ENCODE measurements at regions not wholly inside any gene's neighbourhood (a gene's known extent, or its start where the extent isn't known, plus 50 kb on each side); places are given as distances from the start of the nearest gene placed in this dataset.

DNA sequence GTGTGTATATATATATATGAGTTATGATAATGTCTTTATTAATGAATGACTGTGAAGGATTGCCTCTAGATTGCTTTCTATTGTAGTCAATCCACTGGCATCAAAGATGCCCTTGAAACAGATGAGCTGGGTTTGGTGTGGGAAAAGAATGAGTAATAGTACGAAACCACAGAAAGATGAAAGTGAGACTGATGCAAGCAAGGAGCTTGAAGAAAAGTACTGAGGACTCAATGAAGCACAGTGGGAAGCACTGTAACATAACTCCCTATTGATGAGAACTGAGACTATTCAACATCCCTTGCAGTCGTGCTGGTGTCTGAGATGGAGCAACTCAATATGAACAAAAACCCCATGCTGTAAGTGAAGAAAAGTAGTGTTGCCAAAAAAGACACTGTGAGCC lies 1794.2 kb downstream of the SLITRK5 start:
- TF ChIP-seq, protein P1, sequence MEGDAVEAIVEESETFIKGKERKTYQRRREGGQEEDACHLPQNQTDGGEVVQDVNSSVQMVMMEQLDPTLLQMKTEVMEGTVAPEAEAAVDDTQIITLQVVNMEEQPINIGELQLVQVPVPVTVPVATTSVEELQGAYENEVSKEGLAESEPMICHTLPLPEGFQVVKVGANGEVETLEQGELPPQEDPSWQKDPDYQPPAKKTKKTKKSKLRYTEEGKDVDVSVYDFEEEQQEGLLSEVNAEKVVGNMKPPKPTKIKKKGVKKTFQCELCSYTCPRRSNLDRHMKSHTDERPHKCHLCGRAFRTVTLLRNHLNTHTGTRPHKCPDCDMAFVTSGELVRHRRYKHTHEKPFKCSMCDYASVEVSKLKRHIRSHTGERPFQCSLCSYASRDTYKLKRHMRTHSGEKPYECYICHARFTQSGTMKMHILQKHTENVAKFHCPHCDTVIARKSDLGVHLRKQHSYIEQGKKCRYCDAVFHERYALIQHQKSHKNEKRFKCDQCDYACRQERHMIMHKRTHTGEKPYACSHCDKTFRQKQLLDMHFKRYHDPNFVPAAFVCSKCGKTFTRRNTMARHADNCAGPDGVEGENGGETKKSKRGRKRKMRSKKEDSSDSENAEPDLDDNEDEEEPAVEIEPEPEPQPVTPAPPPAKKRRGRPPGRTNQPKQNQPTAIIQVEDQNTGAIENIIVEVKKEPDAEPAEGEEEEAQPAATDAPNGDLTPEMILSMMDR (conservative IDR thresholded peaks at IDR 0.05; ENCODE audit: low read depth, low read length): no peak
- TF ChIP-seq EZH2 (IDR thresholded peaks at IDR 0.05; ENCODE audit: low read length, unreplicated experiment) (no peak), EZH2phosphoT487 (IDR thresholded peaks at IDR 0.05; ENCODE audit: borderline replicate concordance, low read length) (no peak)
